Epidermal melanocyte (primary cell): ENCODE measurements at regions not wholly inside any gene's neighbourhood (a gene's known extent, or its start where the extent isn't known, plus 50 kb on each side); places are given as distances from the start of the nearest gene placed in this dataset.

Experiments used
- DNase-seq: peaks from one replicate; pipeline ENCODE4 v3.0.0; 2011; ENCODE audit warnings: low spot score; ENCODE audit not compliant: insufficient read length

DNA sequence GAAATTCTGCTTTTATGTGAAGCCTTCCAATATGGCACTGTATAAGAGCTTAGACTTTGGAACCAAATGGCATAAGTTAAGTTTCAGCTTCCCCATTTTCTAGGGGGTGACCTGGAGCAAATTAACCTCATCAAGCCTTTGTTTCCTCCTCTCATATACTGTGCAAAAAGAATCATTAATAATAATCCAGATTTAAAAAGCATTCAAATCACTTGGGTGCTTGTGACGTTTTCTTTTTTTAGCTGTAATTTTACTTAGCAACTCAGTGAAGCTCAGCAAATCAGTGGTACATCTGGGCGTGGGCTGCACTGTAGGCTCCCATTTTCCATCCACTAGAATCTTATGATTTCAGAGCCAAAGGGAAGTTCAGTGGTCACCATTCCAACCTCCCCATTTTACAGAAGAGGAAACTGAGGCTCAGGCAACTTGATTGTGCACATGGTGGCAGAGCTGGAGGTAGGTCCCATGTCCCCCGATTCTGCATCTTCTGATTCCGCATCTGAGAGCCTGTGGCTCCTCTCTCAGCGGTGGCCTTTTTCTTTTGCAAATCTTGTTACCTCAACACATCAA, 131.2 kb downstream of the SNAPC1 start:
- DNase-seq: no peak

DNA sequence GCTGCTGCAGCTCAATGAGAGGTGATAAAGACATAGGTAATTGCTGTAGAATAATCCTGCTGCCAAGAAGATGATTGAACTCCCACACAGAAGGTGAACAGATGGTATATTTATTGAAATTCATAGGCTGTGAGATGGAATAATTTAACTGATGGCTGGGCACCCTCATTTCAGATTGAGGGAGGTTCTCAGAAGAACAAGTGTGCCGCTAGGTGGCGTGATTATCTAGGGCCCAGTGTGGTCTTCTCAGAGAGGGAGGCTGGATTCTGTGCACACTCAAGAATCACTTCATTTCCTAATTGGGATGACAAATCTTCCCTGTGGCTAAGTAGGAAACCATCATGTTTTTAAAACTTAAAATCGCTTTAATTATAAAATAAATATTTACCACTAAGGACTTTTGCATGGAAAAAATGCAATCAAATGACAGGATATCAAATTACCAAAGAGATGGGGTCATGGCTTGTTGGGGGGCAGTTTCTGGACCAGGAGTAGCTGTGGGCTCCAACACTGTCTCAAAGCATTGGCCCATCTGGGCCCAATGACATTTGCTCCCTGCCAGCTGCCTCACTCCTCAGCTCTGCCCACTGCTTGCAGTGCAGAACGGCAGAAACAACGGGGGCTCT, 132.3 kb downstream of the SNAPC1 start:
- peak; percentile 39 for DNase-seq

DNA sequence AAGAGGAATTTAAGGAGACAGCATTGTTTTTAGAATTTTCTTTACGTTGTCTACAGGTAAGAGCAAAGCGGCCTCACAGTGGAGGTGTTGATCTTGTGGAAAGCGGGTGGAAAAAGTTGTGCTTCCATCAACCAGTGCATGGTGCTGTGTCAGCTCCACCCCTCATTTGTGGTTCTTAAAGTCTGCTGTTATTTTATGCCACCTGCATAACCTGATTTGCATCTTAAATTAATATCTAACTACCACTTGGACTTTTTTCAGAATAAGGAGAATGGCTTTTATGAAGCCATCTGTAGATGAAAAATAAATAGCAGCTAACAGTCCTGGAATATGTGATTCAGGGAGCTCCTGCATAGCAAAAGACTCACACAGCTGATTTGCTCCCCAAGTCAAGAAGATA, 135.1 kb downstream of the SNAPC1 start:
- no peak for DNase-seq

DNA sequence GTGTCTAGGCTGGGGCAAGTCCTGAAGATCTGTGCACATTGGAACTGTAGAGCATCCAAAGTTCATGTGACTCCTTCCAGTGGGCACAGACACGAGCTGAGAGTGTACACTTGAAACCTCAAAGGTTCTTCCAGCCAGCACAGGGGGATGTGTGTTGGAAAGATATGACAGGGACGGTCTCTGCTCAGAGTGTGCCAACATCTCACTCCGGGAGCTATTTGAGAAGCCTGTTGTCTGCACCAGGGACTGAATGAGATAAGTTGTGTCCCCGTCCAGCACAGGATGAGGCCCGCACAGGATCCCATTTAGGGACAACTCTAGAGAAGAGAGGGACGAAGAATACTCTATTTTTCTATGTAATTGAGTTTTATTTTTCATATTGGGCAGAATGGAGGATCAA, 136.3 kb downstream of the SNAPC1 start:
- no peak for DNase-seq

DNA sequence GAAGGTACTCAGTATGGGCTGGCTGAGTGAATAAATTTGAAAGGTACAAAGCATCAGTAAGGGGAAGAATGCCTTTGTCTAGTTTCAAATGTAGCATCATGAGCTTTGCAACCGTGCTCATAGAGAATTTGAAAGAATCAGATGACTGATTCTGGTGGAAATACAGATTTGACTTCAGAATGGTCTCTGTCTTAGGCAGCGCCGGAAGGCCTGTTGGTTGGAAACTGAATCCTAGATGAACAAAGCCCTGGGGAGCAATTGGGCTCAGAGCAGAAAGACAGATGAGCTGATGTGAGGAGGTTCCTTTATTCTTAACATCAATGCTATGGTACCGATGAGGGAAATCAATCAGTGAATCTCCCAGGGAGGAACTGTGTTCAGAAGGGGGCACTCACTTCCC, 137.3 kb downstream of the SNAPC1 start:
- DNase-seq: no peak

DNA sequence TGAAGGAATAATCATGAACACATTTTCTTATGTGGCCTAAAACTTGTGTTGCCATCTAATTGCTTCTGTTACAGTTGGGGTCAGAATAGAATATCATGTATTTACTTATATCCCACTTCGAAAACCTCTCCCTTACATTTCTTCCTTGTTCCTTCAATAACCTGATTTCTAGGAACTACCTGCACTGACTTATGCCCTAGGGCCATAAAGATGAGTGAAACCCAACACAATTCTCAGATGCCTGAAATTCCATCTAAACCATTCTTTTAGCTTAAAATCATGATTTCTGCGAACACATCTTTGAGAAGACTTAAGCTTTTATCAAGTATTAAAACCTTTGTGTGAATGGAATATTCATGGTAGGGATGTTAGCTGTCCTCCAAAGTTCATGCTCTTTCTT, 142.7 kb downstream of the SNAPC1 start:
- DNase-seq: no peak

DNA sequence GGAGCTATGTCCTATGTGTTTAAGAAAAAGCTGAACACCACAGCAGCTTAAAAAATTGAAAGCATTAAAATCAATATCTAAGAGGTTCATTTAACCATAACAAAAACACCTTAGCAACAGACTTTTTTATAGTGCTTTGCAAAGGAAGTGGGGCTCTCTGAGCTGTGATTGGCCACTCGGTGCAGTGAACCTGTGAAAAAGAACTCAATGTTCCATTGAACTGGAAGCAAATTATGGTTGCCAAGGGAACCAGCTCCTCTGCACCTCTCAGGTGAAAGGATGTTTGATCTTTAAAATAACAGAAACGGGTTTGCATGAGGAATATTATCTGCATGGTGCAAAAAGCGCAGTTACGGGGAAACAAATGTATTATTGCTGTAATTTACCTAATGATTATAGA, 149.4 kb downstream of the SNAPC1 start:
- DNase-seq: no peak

DNA sequence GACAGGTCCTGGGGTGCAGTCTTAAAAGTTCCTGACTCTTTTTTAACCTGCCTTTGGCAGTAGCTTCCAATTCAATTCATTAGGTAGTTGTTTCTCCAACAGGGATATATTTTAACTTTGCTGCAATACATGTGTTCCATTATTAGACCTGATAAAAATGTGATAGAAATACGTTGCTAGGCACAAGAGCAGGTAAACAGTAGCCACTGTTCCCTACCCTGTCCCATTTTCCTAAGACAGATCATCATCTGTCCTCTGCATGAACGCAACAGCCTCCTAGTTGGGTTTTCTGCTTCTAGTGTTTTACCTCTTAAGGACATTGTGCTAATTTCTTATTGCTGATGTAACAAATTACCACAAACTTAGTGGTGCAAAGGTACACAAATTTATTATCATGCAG, 156.8 kb downstream of the SNAPC1 start:
- no peak for DNase-seq

DNA sequence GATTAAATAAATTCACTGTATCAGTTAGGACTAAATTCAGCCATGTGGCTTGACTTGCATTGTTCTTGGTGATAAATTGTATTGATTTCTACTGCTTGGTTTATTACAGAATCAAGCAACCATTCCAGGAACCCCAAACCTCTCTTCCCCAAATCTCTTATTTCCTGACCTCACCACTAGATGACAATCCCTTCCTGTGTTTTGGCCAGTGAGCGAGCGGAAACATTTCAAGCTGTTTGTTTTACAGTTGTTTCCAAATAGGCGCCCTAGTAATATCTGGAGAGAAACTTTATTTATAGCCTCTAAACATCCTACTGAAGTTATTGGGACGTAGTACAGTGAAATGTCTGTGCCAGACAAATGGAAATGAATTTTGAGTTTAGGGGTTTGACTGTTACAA, 161.1 kb downstream of the SNAPC1 start:
- no peak for DNase-seq

DNA sequence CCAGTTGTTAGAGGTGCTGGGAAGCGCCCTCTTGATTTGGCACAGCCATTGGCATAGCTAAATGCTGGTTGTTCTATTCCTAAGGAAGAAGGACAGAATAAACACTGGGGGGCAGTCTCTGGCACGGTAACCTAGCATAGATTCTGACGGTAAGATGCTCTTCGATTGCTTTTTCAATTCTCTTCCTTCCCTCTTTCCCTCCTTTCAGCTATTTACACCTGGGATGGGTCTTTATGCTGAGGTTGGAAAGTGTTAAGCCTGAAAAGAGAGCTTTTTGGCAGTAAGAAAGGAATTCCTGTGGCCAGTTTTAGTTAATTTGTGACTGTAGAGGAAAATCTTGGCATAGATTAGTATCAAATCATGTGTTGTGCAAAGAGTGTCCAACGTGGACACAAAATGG, 162.8 kb downstream of the SNAPC1 start:
- DNase-seq: no peak

DNA sequence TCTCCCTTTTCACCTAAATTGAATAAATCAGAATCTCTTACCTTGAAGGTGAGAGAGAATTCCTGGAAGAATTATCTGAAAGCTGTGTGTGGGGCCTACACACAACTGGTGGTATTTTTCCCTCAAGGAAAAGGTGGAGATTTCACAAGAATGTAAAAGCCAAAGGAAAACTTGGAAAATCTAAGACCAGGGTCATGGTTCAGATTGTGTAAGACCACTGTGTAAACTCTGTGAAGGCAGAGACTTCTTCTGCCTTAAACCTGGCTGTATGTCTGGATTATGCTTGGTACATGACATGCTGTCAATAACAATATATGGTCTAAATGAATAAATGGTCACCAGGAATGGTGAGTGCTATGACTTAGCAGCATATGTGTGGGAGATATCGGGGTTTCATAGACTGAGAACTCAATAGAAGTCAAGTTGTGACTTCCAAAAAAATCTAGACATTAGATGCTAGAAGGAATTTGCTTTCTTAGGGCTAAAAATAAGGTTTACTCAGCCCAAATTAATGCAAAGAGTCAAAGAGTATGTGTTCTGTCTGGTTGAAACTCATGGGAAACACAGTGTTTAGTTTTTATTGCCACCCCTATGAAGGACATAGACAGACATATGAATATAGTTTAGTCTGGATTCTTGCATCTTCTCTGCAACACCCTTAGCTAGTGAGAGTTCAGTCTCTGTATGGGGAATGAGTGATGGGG, 163.7 kb downstream of the SNAPC1 start:
- no peak for DNase-seq

DNA sequence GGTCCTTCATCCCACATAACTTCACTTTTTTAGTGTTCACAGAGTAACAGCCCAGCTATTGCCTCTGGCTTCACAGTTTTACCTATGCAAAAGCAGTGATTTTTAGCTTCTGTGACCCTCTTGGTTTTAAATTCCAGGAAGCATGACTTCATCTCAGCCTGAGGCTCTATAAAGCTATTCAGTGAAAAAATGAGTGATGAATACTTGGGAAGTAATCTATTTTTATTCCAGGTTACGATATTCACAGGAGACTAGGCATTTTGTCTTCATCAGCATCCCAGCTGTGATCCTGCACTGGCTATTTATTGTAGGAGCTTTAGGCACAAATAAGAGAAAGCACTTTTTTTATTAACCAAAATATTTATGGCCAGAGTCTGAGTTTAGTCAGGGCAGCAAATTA, 164.8 kb downstream of the SNAPC1 start:
- no peak for DNase-seq

DNA sequence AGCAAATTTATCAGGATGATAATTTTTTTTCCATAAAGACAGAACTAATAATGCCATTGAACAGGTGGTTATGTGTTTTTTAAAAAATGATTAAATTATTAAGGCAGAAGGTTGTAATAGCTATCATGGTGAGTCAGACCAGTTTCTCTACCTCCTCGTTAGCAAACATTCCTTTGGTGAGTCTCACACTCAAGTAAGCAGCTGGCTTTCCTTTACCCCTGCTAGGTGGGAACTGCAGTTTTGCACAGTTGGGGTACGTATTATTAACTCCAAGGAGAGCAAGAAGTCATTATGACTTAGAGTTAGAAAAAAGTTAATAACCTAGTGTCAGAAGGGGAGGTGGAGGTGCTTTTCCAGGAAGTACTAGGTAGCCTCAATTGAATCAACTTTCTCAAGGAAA, 165.3 kb downstream of the SNAPC1 start:
- DNase-seq: no peak

DNA sequence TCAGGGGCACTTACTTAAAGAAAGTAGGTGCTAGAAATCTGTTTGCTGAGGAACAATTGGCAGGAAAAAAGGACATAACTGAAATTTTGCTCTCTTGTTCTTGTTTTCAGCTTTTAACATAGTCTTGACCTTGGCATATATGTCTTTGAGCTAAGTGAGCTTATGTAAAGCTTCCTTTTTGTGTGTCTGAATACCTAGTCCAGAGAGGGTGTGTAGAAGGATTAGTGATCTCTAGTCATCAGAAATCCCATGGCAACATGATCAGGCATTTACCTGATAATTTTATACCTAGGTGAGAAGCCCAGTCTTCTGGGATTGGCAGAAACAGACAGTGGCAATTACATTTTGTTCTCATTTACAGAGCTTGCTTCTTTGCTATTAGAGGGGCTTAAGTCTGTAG, 166.1 kb downstream of the SNAPC1 start:
- no peak for DNase-seq

DNA sequence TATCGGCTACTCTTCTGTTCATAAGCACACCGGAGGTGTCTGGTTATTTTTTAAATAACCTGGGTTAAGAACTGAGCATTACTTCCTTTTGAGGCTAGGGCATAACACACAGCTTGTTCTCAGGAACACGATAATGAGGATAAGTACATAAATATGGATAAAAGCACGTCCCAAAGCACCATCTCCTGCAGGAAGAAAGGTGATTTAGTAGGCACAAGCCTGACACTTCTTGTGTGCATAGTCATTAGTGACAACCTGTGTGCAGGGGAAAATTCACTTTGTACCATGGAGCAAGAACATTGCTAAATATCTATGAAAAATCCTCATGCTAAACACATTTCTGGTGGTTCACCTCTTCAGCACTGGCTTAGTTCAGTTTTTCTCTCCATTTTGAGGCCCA, 166.5 kb downstream of the SNAPC1 start:
- DNase-seq: no peak

DNA sequence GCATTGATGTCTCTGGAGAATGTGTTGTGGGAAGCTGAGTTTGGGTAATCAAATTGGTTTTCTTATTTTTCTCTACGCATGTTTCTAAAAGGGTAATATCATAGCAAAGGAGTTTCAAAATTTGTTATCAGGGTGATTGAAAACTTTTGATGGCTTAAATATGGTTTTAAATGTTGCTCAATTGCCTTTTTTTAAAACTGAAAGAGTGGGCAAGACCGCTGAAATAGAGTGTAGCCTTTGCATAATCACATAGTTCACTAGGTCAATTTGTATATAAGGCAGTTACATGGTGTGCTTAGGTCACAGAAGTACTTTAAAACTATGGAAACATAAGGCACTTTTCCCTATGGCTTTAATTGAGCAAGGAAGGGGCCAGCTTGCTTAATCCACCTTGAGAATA, 167.4 kb downstream of the SNAPC1 start:
- no peak for DNase-seq

DNA sequence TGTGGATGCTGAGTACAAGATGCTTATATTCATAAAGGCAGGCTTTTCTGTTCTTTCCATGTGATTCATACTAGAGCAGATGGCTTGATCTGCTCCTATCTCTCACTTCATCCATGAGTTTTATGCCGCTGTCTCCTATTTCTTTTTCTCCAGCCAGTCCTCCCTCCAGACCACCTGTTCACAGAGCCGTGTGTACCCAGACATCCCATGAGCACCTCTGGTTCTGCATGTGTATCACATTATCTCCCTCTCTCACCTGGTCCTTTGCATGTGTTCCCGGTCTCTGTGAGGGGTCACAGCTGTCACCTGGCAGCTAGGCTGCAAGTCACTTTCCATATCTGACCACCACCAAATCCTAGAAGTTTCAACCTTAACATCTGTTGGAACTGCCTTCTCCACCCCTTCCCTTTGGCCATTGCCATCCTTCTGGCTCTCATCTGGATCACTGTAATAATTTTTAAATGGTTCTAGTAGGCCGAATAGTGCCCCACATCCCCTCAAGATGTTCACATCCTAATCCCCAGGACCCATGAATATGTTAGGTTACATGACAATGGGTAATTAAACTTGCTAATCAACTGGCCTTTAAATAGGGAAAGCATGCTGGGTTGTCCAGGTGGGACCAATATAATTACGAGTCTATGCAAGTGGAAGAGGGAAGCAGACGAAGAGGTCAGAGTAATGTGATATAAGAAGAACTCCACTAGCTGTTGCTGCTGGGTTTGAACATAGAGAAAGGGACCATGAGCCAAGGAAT, 168.1 kb downstream of the SNAPC1 start:
- DNase-seq: no peak

DNA sequence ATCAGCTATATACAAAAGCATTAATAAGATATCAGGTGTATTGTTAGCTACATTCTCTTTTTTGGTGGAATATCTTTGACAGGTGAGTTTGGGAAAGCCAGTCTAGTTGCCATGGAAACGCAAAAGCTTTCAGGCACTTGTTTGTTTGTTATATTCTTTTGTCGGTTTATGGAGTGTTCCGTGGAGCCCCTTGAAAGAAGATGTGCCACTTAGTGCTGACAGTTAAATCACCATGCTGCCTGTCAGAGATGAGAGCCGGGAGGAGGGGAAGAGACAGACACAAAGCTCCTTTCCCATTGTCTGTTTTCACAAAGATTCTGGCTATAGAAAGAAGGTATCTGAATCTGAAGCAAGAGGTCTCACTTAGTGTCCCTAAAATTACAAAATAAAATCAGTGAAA, 170.8 kb downstream of the SNAPC1 start:
- DNase-seq: no peak

DNA sequence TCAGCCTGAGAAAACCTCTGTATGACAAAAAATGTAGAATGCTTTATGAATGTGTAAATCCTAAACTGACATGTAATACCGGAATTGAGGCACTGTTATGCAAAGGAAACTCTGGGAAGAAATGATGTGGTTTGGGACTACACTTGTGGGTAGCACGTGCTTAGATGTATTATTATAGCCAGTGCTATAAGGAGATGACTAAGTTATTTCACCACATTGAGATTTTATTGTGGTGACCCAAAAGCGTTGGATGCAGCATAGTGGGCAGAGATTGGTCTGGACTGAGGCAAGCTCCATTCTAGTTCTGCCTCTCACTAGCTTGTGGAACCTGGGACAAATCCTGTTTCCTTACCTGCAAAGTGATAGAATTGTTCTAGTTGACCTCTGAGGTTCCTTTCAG, 172.2 kb downstream of the SNAPC1 start:
- DNase-seq: no peak

DNA sequence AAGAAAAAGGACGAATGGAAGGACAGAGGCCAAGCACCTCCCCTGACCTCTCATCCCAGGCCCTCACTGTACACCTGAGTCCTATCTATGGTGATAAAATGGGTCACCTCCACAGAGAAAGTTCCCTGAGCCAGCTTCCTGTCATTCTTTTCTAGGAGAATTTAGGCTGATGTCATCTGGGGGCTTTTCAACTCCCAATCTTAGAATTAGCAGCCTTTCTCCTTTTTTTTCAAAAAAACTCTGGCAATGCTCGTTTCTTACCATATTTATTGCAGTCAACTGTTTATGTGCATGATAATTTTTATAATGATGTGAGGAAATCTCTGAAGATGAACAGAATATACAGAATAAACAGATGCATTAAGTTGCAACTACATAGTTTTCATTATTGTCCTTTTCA, 177.6 kb downstream of the SNAPC1 start:
- DNase-seq: no peak

DNA sequence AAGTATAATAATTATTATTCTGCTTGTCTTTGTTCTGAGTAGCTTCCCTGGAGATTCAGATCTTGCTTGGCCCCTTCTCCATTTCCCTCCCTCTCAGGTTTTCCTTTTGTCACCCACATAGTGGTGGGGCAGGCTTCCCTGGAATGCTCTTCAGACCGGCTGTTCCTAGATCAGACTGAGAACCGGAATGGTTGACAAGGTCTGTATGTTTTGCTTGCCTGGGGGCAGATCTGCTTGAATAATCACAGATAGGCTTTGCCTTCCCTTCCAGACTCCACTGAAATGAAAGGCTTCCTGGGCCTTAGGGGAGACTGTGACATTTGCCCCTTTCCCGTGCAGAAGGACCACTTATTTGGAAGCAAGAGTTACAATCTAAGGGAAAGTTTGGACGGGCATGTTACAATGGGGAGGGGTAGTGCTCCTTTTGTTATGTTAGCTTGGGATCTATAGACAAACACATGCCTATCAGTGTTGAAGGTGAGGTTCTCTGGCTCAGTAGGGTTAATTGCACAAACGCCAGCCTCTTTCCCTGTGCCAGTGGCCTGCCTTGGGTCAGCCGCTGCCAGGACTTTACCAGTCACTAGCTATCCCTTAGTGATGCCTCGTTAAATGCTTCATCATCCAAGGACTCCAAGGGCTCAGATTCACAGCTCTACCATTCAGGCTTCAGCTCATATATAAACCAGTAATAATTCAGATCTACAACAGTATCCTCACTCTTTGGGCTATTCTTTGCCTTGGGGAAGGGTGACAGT, 178.6 kb downstream of the SNAPC1 start:
- DNase-seq: no peak
